ENCODE measurements at regions not wholly inside any gene's neighbourhood (a gene's known extent, or its start where the extent isn't known, plus 50 kb on each side); places are given as distances from the start of the nearest gene placed in this dataset.

DNA sequence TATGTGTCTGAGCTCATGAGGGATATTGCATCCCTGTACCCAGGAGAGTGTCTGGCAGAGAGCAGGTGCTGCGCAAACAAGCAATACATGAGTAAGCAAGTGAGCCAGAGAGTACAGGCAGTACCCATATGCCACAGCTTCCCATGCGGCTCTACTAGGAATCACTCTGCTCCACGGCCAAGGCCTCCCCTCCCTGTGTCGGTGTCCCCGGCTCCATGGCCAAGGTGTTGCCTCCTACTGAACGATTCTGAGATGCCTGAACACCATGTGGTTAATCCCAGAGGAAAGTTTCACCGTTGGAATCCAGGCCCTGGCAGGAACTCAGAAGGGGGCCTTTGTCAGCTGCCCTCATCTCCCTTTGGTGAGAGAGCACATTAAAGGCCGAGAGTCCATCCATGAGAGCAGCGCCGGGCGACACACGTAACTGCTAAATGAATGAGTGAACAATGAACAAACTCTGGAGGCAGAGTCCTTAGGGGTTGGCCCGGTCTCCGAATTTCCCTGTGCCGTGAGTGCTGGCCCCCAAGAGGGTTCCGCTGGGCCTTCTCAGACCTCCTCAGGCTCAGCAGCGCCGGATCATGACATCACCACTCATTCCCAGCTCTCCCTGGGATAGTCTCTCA is 136.0 kb upstream of the FAM20C start:
- Histone ChIP-seq H3K36me3 (ENCODE audit: insufficient read depth, low read length, poor library complexity, severe bottlenecking) (no peaks in the 10 kb centered on the region), H3K27ac (ENCODE audit: low read depth, low read length, poor library complexity, severe bottlenecking) (no peak overlapping the region), H3K4me1 (ENCODE audit: insufficient read depth, low read length, poor library complexity, severe bottlenecking) (no peaks in the 10 kb centered on the region), H3K9me3 (ENCODE audit: low read depth, low read length, poor library complexity, severe bottlenecking) (no peaks in the 10 kb centered on the region), H3K4me3 (ENCODE audit: low read depth, low read length, poor library complexity, severe bottlenecking) (no peak overlapping the region), H3K27me3 (replicated peaks; ENCODE audit: insufficient read depth, low read depth, low read length, poor library complexity) (no peaks in the 10 kb centered on the region)
- no TSS peak for BruUV-seq (replicated peaks)
- ChIA-PET POLR2A (ENCODE audit: low non-redundant PET) (no interaction called here), CTCF (no interaction called here)
- no peak for DNase-seq (ENCODE audit: low spot score)
- intact Hi-C loops (cut with micrococcal nuclease; ENCODE audit: unreplicated experiment), result no loop called here
- TF ChIP-seq CTCF (conservative IDR thresholded peaks at IDR 0.05; ENCODE audit: low read depth, low read length), result no peak
- TF ChIP-seq EZH2 (IDR thresholded peaks at IDR 0.05; ENCODE audit: borderline replicate concordance, low read depth, low read length, poor library complexity, severe bottlenecking), result no peak

- BruUV-seq (replicated peaks), result no TSS peak
These were observed 135.3 kb upstream of the FAM20C start for GRCh38 chr7:57071-57470.

GRCh38 chr7:57482-58255 is 134.7 kb upstream of the FAM20C start:
- Histone ChIP-seq H3K4me3 (ENCODE audit: low read depth, low read length, poor library complexity, severe bottlenecking) (no peak overlapping the region), H3K36me3 (ENCODE audit: insufficient read depth, low read length, poor library complexity, severe bottlenecking) (no peaks in the 10 kb centered on the region), H3K27me3 (replicated peaks; ENCODE audit: insufficient read depth, low read depth, low read length, poor library complexity) (no peaks in the 10 kb centered on the region), H3K27ac (ENCODE audit: low read depth, low read length, poor library complexity, severe bottlenecking) (no peak overlapping the region), H3K4me1 (ENCODE audit: insufficient read depth, low read length, poor library complexity, severe bottlenecking) (no peaks in the 10 kb centered on the region), H3K9me3 (ENCODE audit: low read depth, low read length, poor library complexity, severe bottlenecking) (no peaks in the 10 kb centered on the region)
- POLR2A ChIA-PET (ENCODE audit: low non-redundant PET), result no interaction called here
- CTCF ChIA-PET, result no interaction called here
- TF ChIP-seq CTCF (conservative IDR thresholded peaks at IDR 0.05; ENCODE audit: low read depth, low read length), result no peak
- no peak for TF ChIP-seq EZH2 (IDR thresholded peaks at IDR 0.05; ENCODE audit: borderline replicate concordance, low read depth, low read length, poor library complexity, severe bottlenecking)
- BruUV-seq (replicated peaks), result no TSS peak
- DNase-seq (ENCODE audit: low spot score), result no peak
- intact Hi-C loops (cut with micrococcal nuclease; ENCODE audit: unreplicated experiment), result no loop called here

More at GRCh38 chr7:57071-57470, 135.3 kb upstream of the FAM20C start:
- no peaks in the 10 kb centered on the region for H3K27me3 ChIP-seq (replicated peaks; ENCODE audit: insufficient read depth, low read depth, low read length, poor library complexity)
- intact Hi-C loops (cut with micrococcal nuclease; ENCODE audit: unreplicated experiment), result no loop called here
- ChIA-PET POLR2A (ENCODE audit: low non-redundant PET) (no interaction called here), CTCF (no interaction called here)
- no peak overlapping the region for H3K27ac ChIP-seq (ENCODE audit: low read depth, low read length, poor library complexity, severe bottlenecking)
- H3K36me3 ChIP-seq (ENCODE audit: insufficient read depth, low read length, poor library complexity, severe bottlenecking), result no peaks in the 10 kb centered on the region
- H3K9me3 ChIP-seq (ENCODE audit: low read depth, low read length, poor library complexity, severe bottlenecking), result no peaks in the 10 kb centered on the region
- no peak overlapping the region for H3K4me3 ChIP-seq (ENCODE audit: low read depth, low read length, poor library complexity, severe bottlenecking)
- no peak for DNase-seq (ENCODE audit: low spot score)
- TF ChIP-seq CTCF (conservative IDR thresholded peaks at IDR 0.05; ENCODE audit: low read depth, low read length) (no peak), EZH2 (IDR thresholded peaks at IDR 0.05; ENCODE audit: borderline replicate concordance, low read depth, low read length, poor library complexity, severe bottlenecking) (no peak)
- no peaks in the 10 kb centered on the region for H3K4me1 ChIP-seq (ENCODE audit: insufficient read depth, low read length, poor library complexity, severe bottlenecking)

All from A673 (cell line).